ENCODE measurements at regions not wholly inside any gene's neighbourhood (a gene's known extent, or its start where the extent isn't known, plus 50 kb on each side); places are given as distances from the start of the nearest gene placed in this dataset.
"Not testable (repeated sequence)": the region's sequence is repeated elsewhere in the genome, so short reads cannot be mapped to it uniquely, and the experiment has no call there.

DNA sequence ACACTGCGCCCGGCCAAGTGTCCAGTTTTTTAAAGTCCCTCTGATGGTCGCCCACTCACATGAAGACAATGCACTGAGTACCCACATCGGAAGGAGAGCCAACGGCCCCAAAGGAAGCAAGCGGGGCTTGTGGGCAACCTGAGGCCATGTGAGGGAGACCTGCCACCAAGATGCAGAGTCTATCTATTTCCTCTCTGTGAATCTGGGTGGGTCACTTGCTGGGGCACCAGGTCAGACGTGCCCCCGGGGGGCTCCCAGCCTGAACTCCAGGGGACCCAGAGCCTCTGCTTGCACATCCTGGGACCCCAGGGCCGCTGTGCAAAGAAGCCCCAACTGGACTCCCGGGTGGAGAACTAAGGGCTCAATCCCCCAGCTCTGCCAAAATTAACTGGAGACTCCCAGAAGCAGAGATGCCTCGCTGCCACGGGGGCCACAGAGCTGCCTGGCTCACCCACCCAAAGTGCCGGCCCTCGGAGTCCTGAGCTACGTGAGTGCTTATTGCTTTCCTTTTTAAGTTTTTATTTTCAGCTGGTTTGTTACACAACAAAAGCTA lies 106.4 kb downstream of the BRD1 start:
- DNase-seq (ENCODE audit: low read depth in 3 of 3), result no peak

GRCh38 chr22:49720279-49720959 lies 107.3 kb downstream of the BRD1 start:
- no peak for DNase-seq (ENCODE audit: low read depth in 3 of 3)

- no peak for DNase-seq (ENCODE audit: low read depth in 3 of 3)
These were observed 108.6 kb downstream of the BRD1 start for GRCh38 chr22:49719046-49719445.

DNA sequence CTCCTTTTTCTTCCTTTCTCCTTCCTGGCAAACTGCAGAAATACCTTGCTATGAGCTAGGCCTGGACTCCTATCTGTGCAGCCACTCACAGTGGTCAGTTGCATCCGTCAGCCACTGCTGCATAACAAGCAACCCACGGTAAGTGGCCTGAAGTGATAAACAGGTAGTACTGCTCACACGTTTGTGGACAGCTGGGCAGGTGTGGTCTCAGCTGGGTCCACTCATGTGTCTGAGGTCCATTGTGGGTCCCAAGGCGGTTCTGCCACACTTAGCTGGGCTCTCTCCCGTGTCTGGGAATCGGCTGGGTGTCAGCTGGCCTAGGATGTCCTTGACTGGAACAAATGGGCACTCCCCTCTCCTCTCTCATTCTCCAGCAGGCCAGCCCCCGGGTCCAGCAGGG lies 109.3 kb downstream of the BRD1 start:
- DNase-seq (ENCODE audit: low read depth in 3 of 3), result no peak

DNA sequence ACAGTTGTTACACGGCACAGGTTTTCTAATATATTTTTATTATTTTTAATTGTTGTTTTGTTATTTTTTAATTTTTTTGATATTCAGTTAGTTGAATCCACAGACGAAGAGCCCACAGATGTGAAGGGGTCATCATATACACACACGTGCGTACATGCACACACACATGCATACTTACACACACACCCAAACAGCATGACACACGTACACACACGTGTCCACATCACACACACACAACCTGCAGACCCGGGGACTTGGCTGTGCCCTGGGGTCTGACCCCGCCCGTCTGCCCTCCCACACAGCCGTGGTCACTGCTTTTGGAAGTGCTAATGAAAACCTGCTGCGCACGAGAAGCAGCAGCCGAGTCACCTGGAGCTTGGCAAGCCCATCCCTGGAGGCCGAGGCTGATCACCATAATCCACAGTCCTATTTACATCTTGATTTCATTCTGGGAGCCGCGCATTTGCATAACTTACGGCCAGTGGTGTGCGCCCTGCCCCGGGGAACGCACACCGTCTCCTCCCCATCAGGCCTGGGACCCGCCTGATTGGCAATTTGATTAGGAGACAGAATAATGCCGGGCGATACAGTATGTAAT lies 110.3 kb downstream of the BRD1 start:
- DNase-seq (ENCODE audit: low read depth in 3 of 3), result no peak

- DNase-seq (ENCODE audit: low read depth in 3 of 3), result no peak
These were observed 111.2 kb downstream of the BRD1 start for GRCh38 chr22:49716441-49716840.

DNA sequence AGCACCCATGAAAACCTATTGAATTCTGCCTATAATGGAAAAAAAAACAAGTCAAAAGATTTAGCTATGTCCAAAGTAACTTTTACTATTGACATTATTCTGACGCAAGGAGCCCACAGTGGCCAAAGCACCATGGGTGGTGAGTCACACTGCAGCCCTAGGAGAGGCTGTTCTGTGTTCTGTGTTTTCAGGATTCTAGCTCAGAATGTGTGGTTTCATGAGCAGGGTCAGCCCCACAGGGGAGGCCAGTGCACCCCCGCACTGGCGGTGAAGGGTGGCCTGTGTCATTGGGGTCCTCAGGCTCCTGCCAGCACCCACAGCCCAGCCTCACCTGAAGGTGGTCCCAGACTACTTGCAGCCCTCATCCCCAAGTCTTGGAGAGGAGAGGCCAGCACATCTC lies 112.2 kb downstream of the BRD1 start:
- DNase-seq (ENCODE audit: low read depth in 3 of 3), result no peak

GRCh38 chr22:49713003-49713402 lies 114.7 kb downstream of the BRD1 start:
- no peak for DNase-seq (ENCODE audit: low read depth in 3 of 3)

DNA sequence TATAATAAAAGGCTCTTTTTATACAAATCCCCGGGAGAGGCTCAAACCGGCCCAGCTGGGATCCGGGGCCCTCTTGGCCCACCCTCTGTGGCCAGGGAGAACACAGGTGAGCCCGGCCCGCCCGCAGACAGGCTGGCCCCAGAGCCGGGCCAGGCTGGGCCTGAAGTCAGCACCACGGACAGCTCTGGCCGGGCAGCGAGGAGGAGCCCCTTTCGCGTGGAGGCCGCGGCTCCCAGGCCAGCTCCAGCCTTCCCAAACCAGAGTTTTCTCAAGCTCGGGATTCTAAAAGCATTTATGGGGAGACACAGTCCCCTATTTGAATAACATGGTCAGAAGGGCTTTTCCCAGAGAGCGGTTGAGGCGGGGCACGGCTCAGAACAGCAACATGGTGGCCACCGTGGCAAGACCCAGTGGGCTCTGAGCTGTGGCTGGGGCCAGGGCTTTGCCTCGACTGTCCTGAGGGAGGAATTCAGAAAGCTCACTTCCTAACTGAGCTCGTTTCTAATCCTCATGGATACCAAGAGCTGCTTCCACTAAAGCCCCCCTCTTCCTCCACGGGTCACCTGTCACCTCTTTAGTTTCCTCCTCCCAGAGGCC lies 115.4 kb downstream of the BRD1 start:
- DNase-seq (ENCODE audit: low read depth in 3 of 3), result no peak

- DNase-seq (ENCODE audit: low read depth in 3 of 3), result no peak
These were observed 116.9 kb downstream of the BRD1 start for GRCh38 chr22:49710746-49711145.

GRCh38 chr22:49709464-49709863 lies 118.2 kb downstream of the BRD1 start:
- no peak for DNase-seq (ENCODE audit: low read depth in 3 of 3)

DNA sequence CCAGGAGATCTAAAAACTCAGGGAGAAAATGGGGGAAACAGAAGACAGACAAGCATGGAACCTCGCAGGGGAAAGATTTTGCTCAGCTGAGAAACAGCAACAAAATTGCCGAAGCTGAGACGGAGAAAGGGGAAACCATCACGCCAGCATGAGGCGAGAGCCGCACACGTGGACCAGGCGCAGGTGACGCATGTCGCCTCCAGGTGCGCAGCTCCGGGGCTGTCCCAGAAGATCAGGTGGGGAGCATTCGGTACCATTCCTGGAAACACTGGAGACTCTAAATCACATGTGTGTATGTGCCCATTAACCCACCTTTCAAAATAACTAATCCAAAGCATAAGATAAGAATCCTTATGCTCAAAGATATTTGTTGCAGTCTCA lies 121.7 kb downstream of the BRD1 start:
- no peak for DNase-seq (ENCODE audit: low read depth in 3 of 3)

- DNase-seq (ENCODE audit: low read depth in 3 of 3), result no peak
These were observed 122.3 kb downstream of the BRD1 start for GRCh38 chr22:49705216-49705971.

GRCh38 chr22:49704345-49705215 lies 123.1 kb downstream of the BRD1 start:
- DNase-seq (ENCODE audit: low read depth in 3 of 3), result no peak

- DNase-seq (ENCODE audit: low read depth in 3 of 3), result no peak
These were observed 123.7 kb downstream of the BRD1 start for GRCh38 chr22:49703990-49704344.

GRCh38 chr22:49703505-49703904 lies 124.2 kb downstream of the BRD1 start:
- no peak for DNase-seq (ENCODE audit: low read depth in 3 of 3)

- no peak for DNase-seq (ENCODE audit: low read depth in 3 of 3)
These were observed 125.6 kb downstream of the BRD1 start for GRCh38 chr22:49702068-49702397.

- no peak for DNase-seq (ENCODE audit: low read depth in 3 of 3)
These were observed 126.1 kb downstream of the BRD1 start for GRCh38 chr22:49701380-49702067.

DNA sequence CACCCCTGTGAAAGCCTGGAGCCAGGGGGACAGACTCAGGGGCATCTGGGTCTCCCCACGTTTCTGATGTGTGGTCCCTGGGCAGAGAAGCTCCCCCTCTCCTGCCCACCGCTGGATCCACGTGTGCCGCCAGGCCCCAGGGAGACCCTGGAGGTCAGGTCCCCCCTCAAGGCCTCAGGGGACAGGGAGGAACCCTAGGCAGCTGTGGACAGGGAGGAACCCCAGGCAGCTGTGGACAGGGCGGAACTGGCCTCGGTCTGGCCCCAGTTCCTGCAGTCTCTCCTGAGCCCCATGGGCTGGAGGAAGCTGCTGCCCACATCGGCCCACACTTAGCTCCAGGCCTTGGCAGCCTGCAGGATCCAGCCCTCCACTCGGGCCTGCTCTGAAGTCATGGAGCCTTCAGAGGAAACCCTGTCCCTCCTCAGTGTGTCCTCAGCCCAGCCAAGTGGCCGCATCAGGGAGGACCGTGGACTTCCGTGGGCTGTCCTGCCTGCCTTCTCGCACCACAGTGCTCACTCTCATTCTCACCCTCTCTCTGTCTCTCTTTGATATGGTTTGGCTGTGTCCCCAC lies 127.7 kb downstream of the BRD1 start:
- DNase-seq (ENCODE audit: low read depth in 3 of 3), result no peak

GRCh38 chr22:49699476-49699875 lies 128.2 kb downstream of the BRD1 start:
- DNase-seq (ENCODE audit: low read depth in 3 of 3), result no peak

DNA sequence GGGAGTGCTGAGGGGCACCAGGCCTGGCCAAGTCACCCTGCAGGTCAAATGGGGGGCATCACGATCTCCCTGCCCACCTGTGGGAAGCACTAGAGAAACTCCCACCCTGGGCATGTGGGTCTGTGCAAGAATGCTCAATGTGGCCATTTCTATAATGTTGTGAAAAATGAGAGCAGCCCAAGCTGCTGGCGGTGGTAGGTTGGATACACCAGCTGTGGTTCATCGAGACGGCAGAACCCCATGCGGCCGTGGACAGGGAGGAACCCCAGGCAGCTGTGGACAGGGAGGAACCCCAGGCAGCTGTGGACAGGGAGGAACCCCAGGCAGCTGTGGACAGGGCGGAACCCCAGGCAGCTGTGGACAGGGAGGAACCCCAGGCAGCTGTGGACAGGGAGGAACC lies 129.1 kb downstream of the BRD1 start:
- DNase-seq (ENCODE audit: low read depth in 3 of 3), result not testable (repeated sequence)
